B cell (primary cell): ENCODE measurements at regions not wholly inside any gene's neighbourhood (a gene's known extent, or its start where the extent isn't known, plus 50 kb on each side); places are given as distances from the start of the nearest gene placed in this dataset.

Experiments used
- ATAC-seq: fragments of 200-7000 bp; cut with Tn5 transposase; one replicate; pipeline ENCODE4 v1.10.0; 2021; ENCODE audit warnings: low read depth, mild to moderate bottlenecking, moderate number of reproducible peaks, moderate library complexity
- CTCF ChIA-PET: fragments of 350-600 bp; sonication (Branson Sonifier 250); formaldehyde crosslinking; loops from one replicate; lab custom pipeline; 2021; ENCODE audit warnings: antibody characterized with exemption, inconsistent platforms; lab: Charles Lee
- POLR2A ChIA-PET: fragments of 350-600 bp; sonication (Branson Sonifier 250); formaldehyde crosslinking; loops from one replicate; lab custom pipeline; 2021; ENCODE audit warnings: antibody characterized with exemption; lab: Charles Lee
- DNase-seq: peaks from one replicate; pipeline ENCODE4 v3.0.0; 2013
- H2AFZ ChIP-seq: 2 replicates; pipeline ENCODE4 v1.6.1; 2012; ENCODE audit warnings: mild to moderate bottlenecking, low read depth, low read length; ENCODE audit not compliant: insufficient read depth, poor library complexity, severe bottlenecking
- H3K27ac ChIP-seq, 2 donors: 1 replicate in 1 of 2; 2 replicates in 1 of 2; pipeline ENCODE4 v1.5.1; 2012 to 2013; ENCODE audit warnings: low read length in 2 of 2, mild to moderate bottlenecking in 2 of 2, moderate library complexity in 1 of 2
- H3K27me3 ChIP-seq, 4 experiments: fragments of 200-600 bp in 1 of 4; sonication (generic) in 1 of 4; replicated peaks in 1 of 4; 1 replicate in 2 of 4; 2 replicates in 2 of 4; pipeline versions ENCODE4 v1.6.1 to v1.7.0; 2013 to 2016; ENCODE audit warnings: low read length in 3 of 4, mild to moderate bottlenecking in 2 of 4, mixed read lengths in 1 of 4, moderate library complexity in 1 of 4; ENCODE audit not compliant: insufficient read depth in 4 of 4, control insufficient read depth in 3 of 4; ENCODE audit errors: control extremely low read depth in 1 of 4
- H3K36me3 ChIP-seq, 2 experiments: replicated peaks in 1 of 2; 1 replicate in 1 of 2; 2 replicates in 1 of 2; pipeline versions ENCODE4 v1.6.1 to v1.7.1; 2013; ENCODE audit warnings: low read length in 1 of 2; ENCODE audit not compliant: insufficient read depth in 2 of 2, control insufficient read depth in 1 of 2; ENCODE audit errors: control extremely low read depth in 1 of 2, extremely low read depth in 1 of 2
- H3K4me1 ChIP-seq, 2 donors: fragments of 200-600 bp in 1 of 2; sonication (generic) in 1 of 2; 1 replicate in 1 of 2; 2 replicates in 1 of 2; pipeline versions ENCODE4 v1.5.1 to v1.6.1; 2013 to 2017; ENCODE audit warnings: low read length in 2 of 2; ENCODE audit not compliant: control insufficient read depth in 2 of 2, insufficient read depth in 2 of 2
- H3K4me2 ChIP-seq: replicated peaks from 2 replicates; pipeline ENCODE3; 2012; ENCODE audit warnings: mild to moderate bottlenecking, low read depth, low read length; ENCODE audit not compliant: poor library complexity, severe bottlenecking
- H3K4me3 ChIP-seq, 5 experiments: fragments of 200-600 bp in 1 of 5; sonication (generic) in 1 of 5; 1 replicate in 3 of 5; 2 replicates in 2 of 5; pipeline versions ENCODE4 v1.5.1 to v1.7.0; 2011 to 2016; ENCODE audit warnings: low read length in 4 of 5, mild to moderate bottlenecking in 4 of 5, low read depth in 2 of 5, control low read depth in 1 of 5, moderate library complexity in 1 of 5; ENCODE audit not compliant: insufficient read depth in 1 of 5; ENCODE audit errors: control extremely low read depth in 1 of 5, extremely low read depth in 1 of 5
- H3K79me2 ChIP-seq: fragments of 200-600 bp; sonication (generic); one replicate; pipeline ENCODE4 v1.6.0; 2016; ENCODE audit warnings: low read length; ENCODE audit not compliant: control insufficient read depth, insufficient read depth
- H3K9ac ChIP-seq: fragments of 200-600 bp; sonication (generic); 2 replicates; pipeline ENCODE4 v1.6.1; 2017; ENCODE audit warnings: mild to moderate bottlenecking, low read length, moderate library complexity
- H3K9me3 ChIP-seq, 3 donors: one replicate each; pipeline versions ENCODE4 v1.6.1 to v1.7.1; 2013; ENCODE audit warnings: low read length in 2 of 3; ENCODE audit not compliant: control insufficient read depth in 2 of 3, insufficient read depth in 1 of 3; ENCODE audit errors: control extremely low read depth in 1 of 3
- H4K20me1 ChIP-seq: 2 replicates; pipeline ENCODE4 v1.6.0; 2012; ENCODE audit warnings: mild to moderate bottlenecking, low read length; ENCODE audit not compliant: insufficient read depth, control insufficient read depth, poor library complexity, severe bottlenecking
- H3K27ac Mint-ChIP-seq: one replicate; pipeline ENCODE4 v1.8.0; 2021; ENCODE audit warnings: mixed read lengths
- H3K27me3 Mint-ChIP-seq: one replicate; pipeline ENCODE4 v1.8.0; 2021; ENCODE audit warnings: mixed read lengths
- H3K4me1 Mint-ChIP-seq: one replicate; pipeline ENCODE4 v1.8.0; 2021; ENCODE audit warnings: mixed read lengths
- H3K4me3 Mint-ChIP-seq: one replicate; pipeline ENCODE4 v1.8.0; 2021; ENCODE audit warnings: mixed read lengths
- H3K9me3 Mint-ChIP-seq: one replicate; pipeline ENCODE4 v1.8.0; 2022; ENCODE audit warnings: mixed read lengths; ENCODE audit not compliant: insufficient read depth
- CTCF ChIP-seq: fragments of 200-600 bp; IDR thresholded peaks from one replicate; pipeline ENCODE4 v1.8.0; 2022; ENCODE audit warnings: antibody characterized with exemption, mild to moderate bottlenecking
- EZH2 ChIP-seq: IDR thresholded peaks from 2 replicates; pipeline ENCODE4 v1.6.1; 2012; ENCODE audit warnings: borderline replicate concordance, low read depth, mild to moderate bottlenecking, moderate library complexity, low read length; ENCODE audit not compliant: insufficient read depth, poor library complexity, severe bottlenecking
- WGBS: methylation state at CpG from one replicate; pipeline ENCODE4 v1.1.5; 2013; ENCODE audit warnings: missing lambda C conversion rate; ENCODE audit not compliant: insufficient coverage; 5-methylcytosine and 5-hydroxymethylcytosine counted together
- intact Hi-C: fragments of 100-400 bp; cut with micrococcal nuclease; formaldehyde crosslinking; loops from one replicate; pipeline ENCODE4 v1.10.0; 2022

DNA sequence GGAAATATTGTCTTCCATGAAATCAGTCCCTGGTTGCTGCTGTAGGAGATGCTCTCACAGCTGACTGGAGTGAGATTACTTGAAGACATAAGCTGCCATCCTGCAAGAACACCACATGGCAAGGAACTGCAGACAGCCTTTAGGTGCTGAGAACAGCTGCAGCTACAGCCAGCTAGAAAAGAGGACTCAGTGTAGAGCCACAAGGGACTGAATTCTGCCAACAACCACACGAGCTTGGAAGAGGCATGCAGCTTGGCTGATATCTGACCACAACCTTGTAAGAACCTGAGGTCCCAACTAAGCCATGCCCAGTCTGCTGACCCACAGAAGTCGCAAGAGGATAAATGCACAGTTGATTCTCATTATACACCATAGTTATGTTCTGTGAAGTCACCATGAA, 181.8 kb upstream of the ARL4C start:
- H3K4me2 ChIP-seq = no peak overlapping the region
- ChIA-PET POLR2A (no interaction called here), CTCF (no interaction called here)
- Mint-ChIP-seq H3K4me3 (no peak overlapping the region), H3K27me3 (peaks cover 9% of the 10 kb centered on the region), H3K9me3 (no peaks in the 10 kb centered on the region), H3K4me1 (no peaks in the 10 kb centered on the region), H3K27ac (no peak overlapping the region)
- H3K9me3 ChIP-seq = no peaks in the 10 kb centered on the region
- H3K79me2 ChIP-seq = no peaks in the 10 kb centered on the region
- H3K27ac ChIP-seq = no peak overlapping the region
- H2AFZ ChIP-seq = no peak overlapping the region
- ATAC-seq (no peak), DNase-seq (no peak)
- no peaks in the 10 kb centered on the region for H3K36me3 ChIP-seq
- 65% methylated on average over 2 of the region's 2 CpGs for WGBS
- peaks cover 0 to 3% (median 0%) of the 10 kb centered on the region in 4 experiments for H3K27me3 ChIP-seq
- H4K20me1 ChIP-seq = no peaks in the 10 kb centered on the region
- H3K4me1 ChIP-seq = no peaks in the 10 kb centered on the region
- H3K9ac ChIP-seq = no peak overlapping the region
- no peak overlapping the region for H3K4me3 ChIP-seq
- TF ChIP-seq EZH2 = no peak
- TF ChIP-seq CTCF = no peak
- intact Hi-C loops = no loop called here

DNA sequence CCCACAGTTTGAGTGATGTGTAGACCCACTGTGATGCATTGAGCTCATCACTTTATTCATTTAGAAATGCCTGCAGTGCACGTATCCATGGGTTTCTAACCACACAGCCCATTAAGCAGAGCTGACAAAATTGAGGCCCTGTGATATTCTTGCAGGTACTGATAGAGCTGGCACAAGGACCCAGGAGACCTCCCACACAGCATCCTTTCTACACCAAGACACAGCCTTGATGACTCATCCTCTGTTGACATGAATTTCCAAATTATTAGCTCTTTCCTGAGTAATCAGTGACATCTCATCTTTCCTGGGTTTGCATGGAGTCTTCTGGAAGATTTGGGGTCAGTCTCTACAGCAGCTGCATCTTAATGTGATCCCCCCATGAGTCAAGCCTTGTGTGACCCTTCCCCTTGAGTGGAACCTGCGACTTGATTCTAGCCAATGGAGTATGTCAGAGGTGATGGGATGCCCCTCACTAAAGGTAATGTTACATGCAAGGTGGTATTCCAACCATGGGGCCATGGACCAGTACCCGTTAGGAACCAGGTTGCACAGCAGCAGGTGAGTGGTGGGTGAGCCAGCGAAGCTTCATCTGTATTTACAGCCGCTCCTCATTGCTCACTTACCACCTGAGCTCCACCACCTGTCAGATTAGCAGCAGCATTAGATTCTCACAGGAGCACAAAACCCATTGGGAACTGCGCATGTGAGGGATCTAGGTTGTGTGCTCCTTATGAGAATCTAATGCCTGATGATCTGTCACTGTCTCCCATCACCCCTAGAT, 181.1 kb upstream of the ARL4C start:
- ATAC-seq = no peak
- H3K4me1 ChIP-seq = no peaks in the 10 kb centered on the region
- Mint-ChIP-seq H3K27ac (no peak overlapping the region), H3K9me3 (no peaks in the 10 kb centered on the region), H3K4me1 (no peaks in the 10 kb centered on the region), H3K27me3 (peaks cover 12% of the 10 kb centered on the region), H3K4me3 (no peak overlapping the region)
- H3K79me2 ChIP-seq = no peaks in the 10 kb centered on the region
- POLR2A ChIA-PET = no interaction called here
- H3K27ac ChIP-seq = no peak overlapping the region
- 96% methylated on average over 3 of the region's 6 CpGs for WGBS
- TF ChIP-seq CTCF (no peak), EZH2 (no peak)
- no peaks in the 10 kb centered on the region for H3K36me3 ChIP-seq
- DNase-seq = no peak
- CTCF ChIA-PET = no interaction called here
- no peak overlapping the region for H3K4me2 ChIP-seq
- no peak overlapping the region for H2AFZ ChIP-seq
- H3K4me3 ChIP-seq = no peak overlapping the region
- H3K9me3 ChIP-seq = no peaks in the 10 kb centered on the region
- H3K9ac ChIP-seq = no peak overlapping the region
- intact Hi-C loops = no loop called here
- H3K27me3 ChIP-seq = peaks cover 0 to 3% (median 0%) of the 10 kb centered on the region in 4 experiments
- no peaks in the 10 kb centered on the region for H4K20me1 ChIP-seq
